GM18520 (cell line): ENCODE measurements at regions not wholly inside any gene's neighbourhood (a gene's known extent, or its start where the extent isn't known, plus 50 kb on each side); places are given as distances from the start of the nearest gene placed in this dataset.
A peak's percentile ranks its signal among the peaks of the same experiment; 100 is the strongest.
"Not testable (repeated sequence)": the region's sequence is repeated elsewhere in the genome, so short reads cannot be mapped to it uniquely, and the experiment has no call there.

ENCODE experiments used
- ATAC-seq: cut with Tn5 transposase; IDR thresholded peaks from one replicate; pipeline ENCODE4 v1.9.1; 2021; ENCODE audit not compliant: unreplicated experiment

GRCh38 chr1:143702739-143703138, 269.0 kb downstream of the FAM72C start:
- ATAC-seq, result not testable (repeated sequence)

- ATAC-seq, result no peak
These were observed 272.1 kb downstream of the FAM72C start for GRCh38 chr1:143699731-143700130.

GRCh38 chr1:143699115-143699514, 272.7 kb downstream of the FAM72C start:
- ATAC-seq, result no peak

- ATAC-seq, result no peak
These were observed 273.8 kb downstream of the FAM72C start for GRCh38 chr1:143698016-143698415.

GRCh38 chr1:143694085-143694484, 277.7 kb downstream of the FAM72C start:
- no peak for ATAC-seq

GRCh38 chr1:143691971-143692529, 279.7 kb downstream of the FAM72C start:
- ATAC-seq, result no peak

GRCh38 chr1:143691400-143691891, 280.3 kb downstream of the FAM72C start:
- no peak for ATAC-seq

- no peak for ATAC-seq
These were observed 282.0 kb downstream of the FAM72C start for GRCh38 chr1:143689781-143690180.

GRCh38 chr1:143680304-143680703, 291.5 kb downstream of the FAM72C start:
- ATAC-seq, result no peak

- peak; percentile 73 for ATAC-seq
These were observed 298.8 kb downstream of the FAM72C start for GRCh38 chr1:143672983-143673382.

GRCh38 chr1:143667730-143668129, 304.1 kb downstream of the FAM72C start:
- ATAC-seq, result no peak

GRCh38 chr1:143666851-143667250, 304.9 kb downstream of the FAM72C start:
- ATAC-seq, result no peak

- no peak for ATAC-seq
These were observed 306.2 kb downstream of the FAM72C start for GRCh38 chr1:143665606-143666005.

- ATAC-seq, result not testable (repeated sequence)
These were observed 308.7 kb downstream of the FAM72C start for GRCh38 chr1:143663056-143663455.

GRCh38 chr1:143661418-143662101, 310.2 kb downstream of the FAM72C start:
- no peak for ATAC-seq

- no peak for ATAC-seq
These were observed 311.3 kb downstream of the FAM72C start for GRCh38 chr1:143660354-143660941.

- no peak for ATAC-seq
These were observed 318.4 kb downstream of the FAM72C start for GRCh38 chr1:143653429-143653802.

GRCh38 chr1:143652744-143653428, 318.9 kb downstream of the FAM72C start:
- ATAC-seq, result no peak

GRCh38 chr1:143652187-143652586, 319.6 kb downstream of the FAM72C start:
- no peak for ATAC-seq

- ATAC-seq, result no peak
These were observed 320.3 kb downstream of the FAM72C start for GRCh38 chr1:143651350-143651992.

GRCh38 chr1:143644035-143644434, 327.8 kb downstream of the FAM72C start:
- ATAC-seq, result not testable (repeated sequence)
